Cardiac muscle cell (in vitro differentiated cells and primary cell): ENCODE measurements at regions not wholly inside any gene's neighbourhood (a gene's known extent, or its start where the extent isn't known, plus 50 kb on each side); places are given as distances from the start of the nearest gene placed in this dataset.

Experiments
- DNase-seq, 2 donors: peaks; one replicate each; pipeline versions ENCODE4 v3.0.0 to v3.0.0-alpha.2; 2010 to 2017; ENCODE audit warnings: low read depth in 1 of 2, low spot score in 1 of 2
- H3K27ac ChIP-seq: fragments of 200-600 bp; sonication (generic); 2 replicates; pipeline ENCODE4 v1.5.1; 2016
- H3K27me3 ChIP-seq: fragments of 200-600 bp; sonication (generic); 2 replicates; pipeline ENCODE4 v1.6.0; 2016; ENCODE audit warnings: control low read depth
- H3K36me3 ChIP-seq: fragments of 200-600 bp; sonication (generic); 2 replicates; pipeline ENCODE4 v1.5.1; 2016; ENCODE audit warnings: control low read depth
- H3K4me1 ChIP-seq: fragments of 200-600 bp; sonication (generic); 2 replicates; pipeline ENCODE4 v1.8.1; 2017; ENCODE audit warnings: low read depth, mild to moderate bottlenecking, mixed run types
- H3K4me3 ChIP-seq: fragments of 200-600 bp; sonication (generic); 2 replicates; pipeline ENCODE4 v1.5.1; 2016; ENCODE audit warnings: mild to moderate bottlenecking
- H3K9me3 ChIP-seq: fragments of 200-600 bp; sonication (generic); 2 replicates; pipeline ENCODE4 v1.5.1; 2017; ENCODE audit warnings: low read depth, mild to moderate bottlenecking, control low read depth
- CTCF ChIP-seq: IDR thresholded peaks from 2 replicates; pipeline ENCODE4 v1.5.1; 2012; ENCODE audit warnings: low read depth, mild to moderate bottlenecking, low read length

GRCh38 chr7:136688601-136689000 is 179.9 kb upstream of the CHRM2 start:
- Histone ChIP-seq H3K27me3 (no peaks in the 10 kb centered on the region), H3K27ac (no peak overlapping the region), H3K4me3 (no peak overlapping the region), H3K4me1 (peaks cover 12% of the 10 kb centered on the region), H3K9me3 (no peaks in the 10 kb centered on the region), H3K36me3 (no peaks in the 10 kb centered on the region)
- no peak for TF ChIP-seq CTCF
- no peak for DNase-seq

GRCh38 chr7:136687693-136688322 is 180.6 kb upstream of the CHRM2 start:
- peak in 1 of 2 donors; percentile 47 for DNase-seq
- TF ChIP-seq CTCF, result peak; percentile 67

GRCh38 chr7:136685501-136686173 is 182.8 kb upstream of the CHRM2 start:
- no peaks in the 10 kb centered on the region for H3K27me3 ChIP-seq
- H3K27ac ChIP-seq, result no peak overlapping the region
- peaks cover 7% of the 10 kb centered on the region for H3K4me1 ChIP-seq
- no peaks in the 10 kb centered on the region for H3K9me3 ChIP-seq
- no peaks in the 10 kb centered on the region for H3K36me3 ChIP-seq
- no peak for DNase-seq
- TF ChIP-seq CTCF, result no peak
- no peak overlapping the region for H3K4me3 ChIP-seq

More at GRCh38 chr7:136687693-136688322, 180.6 kb upstream of the CHRM2 start:
- H3K27ac ChIP-seq, result no peak overlapping the region
- H3K9me3 ChIP-seq, result no peaks in the 10 kb centered on the region
- H3K4me3 ChIP-seq, result no peak overlapping the region
- H3K27me3 ChIP-seq, result no peaks in the 10 kb centered on the region
- peaks cover 12% of the 10 kb centered on the region for H3K4me1 ChIP-seq
- H3K36me3 ChIP-seq, result no peaks in the 10 kb centered on the region

GRCh38 chr7:136677471-136678365 is 190.7 kb upstream of the CHRM2 start:
- Histone ChIP-seq H3K27ac (no peak overlapping the region), H3K4me3 (no peak overlapping the region), H3K9me3 (no peaks in the 10 kb centered on the region), H3K27me3 (no peaks in the 10 kb centered on the region), H3K4me1 (no peaks in the 10 kb centered on the region), H3K36me3 (no peaks in the 10 kb centered on the region)
- TF ChIP-seq CTCF, result no peak
- DNase-seq, result peak in 1 of 2 donors; percentile 63

GRCh38 chr7:136667584-136667983 is 200.9 kb upstream of the CHRM2 start:
- no peak for TF ChIP-seq CTCF
- no peak for DNase-seq
- Histone ChIP-seq H3K9me3 (no peaks in the 10 kb centered on the region), H3K4me3 (no peak overlapping the region), H3K27me3 (no peaks in the 10 kb centered on the region), H3K36me3 (no peaks in the 10 kb centered on the region), H3K27ac (no peak overlapping the region), H3K4me1 (no peaks in the 10 kb centered on the region)
